ENCODE measurements at regions not wholly inside any gene's neighbourhood (a gene's known extent, or its start where the extent isn't known, plus 50 kb on each side); places are given as distances from the start of the nearest gene placed in this dataset.

DNA sequence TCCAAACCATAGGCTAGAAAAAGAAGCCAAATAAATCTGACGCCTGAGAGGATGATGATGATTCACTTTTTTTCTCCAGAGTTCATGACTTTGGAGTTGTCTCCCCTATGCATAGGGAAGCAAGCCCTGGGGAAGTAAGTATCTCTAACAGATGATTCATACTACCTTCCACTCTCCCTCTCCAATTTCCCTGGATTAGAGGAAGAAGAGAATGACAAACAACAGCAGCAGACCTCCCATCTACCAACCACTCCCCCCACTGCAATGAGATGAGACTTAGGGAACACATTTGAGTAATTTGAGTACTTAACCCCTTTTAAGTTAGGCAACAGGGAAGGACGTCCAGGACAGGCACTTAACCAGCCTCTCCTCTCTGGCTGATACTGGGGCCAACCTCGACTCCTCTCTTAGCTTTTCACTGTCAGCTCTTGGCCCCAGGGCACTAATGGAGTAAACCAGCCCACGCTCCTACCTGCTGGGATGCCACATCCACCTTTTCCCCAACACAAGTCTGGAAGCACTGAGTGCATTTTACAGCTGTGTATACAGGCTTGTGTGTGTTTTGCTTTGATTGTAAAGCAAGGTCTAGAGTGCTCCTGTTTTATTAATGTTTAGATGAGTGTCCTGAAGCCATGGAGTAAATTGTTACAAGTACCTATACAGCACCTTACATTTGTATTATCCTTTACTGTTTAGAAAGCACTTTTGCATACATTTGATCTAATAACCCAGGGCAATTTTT, 180.7 kb downstream of the PHLDA1 start:
- H3K4me3 ChIP-seq (ENCODE audit: low read depth, low read length), result no peak overlapping the region
- no peak for DNase-seq (ENCODE audit: low read depth)
- TF ChIP-seq, protein P1, sequence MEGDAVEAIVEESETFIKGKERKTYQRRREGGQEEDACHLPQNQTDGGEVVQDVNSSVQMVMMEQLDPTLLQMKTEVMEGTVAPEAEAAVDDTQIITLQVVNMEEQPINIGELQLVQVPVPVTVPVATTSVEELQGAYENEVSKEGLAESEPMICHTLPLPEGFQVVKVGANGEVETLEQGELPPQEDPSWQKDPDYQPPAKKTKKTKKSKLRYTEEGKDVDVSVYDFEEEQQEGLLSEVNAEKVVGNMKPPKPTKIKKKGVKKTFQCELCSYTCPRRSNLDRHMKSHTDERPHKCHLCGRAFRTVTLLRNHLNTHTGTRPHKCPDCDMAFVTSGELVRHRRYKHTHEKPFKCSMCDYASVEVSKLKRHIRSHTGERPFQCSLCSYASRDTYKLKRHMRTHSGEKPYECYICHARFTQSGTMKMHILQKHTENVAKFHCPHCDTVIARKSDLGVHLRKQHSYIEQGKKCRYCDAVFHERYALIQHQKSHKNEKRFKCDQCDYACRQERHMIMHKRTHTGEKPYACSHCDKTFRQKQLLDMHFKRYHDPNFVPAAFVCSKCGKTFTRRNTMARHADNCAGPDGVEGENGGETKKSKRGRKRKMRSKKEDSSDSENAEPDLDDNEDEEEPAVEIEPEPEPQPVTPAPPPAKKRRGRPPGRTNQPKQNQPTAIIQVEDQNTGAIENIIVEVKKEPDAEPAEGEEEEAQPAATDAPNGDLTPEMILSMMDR (conservative IDR thresholded peaks at IDR 0.05; ENCODE audit: low read depth, low read length), result no peak

DNA sequence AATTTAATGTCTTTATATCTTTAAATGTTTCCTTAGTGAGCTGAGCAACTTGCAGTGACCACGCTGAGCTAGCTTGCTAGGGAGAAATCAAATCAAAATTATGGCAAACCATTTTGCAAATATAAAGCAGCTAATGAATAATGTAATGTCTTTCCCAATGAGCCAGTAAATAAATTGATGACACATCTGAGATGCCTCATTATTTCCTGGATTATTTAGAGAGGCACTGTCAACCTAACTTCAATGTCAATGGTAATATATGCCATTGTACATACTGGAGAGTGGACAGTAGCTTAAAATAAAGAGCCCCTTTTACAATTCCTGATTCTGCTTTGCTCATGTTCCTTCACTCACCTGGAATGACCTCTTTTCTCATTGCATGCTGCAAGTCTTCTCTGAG, 182.6 kb downstream of the PHLDA1 start:
- TF ChIP-seq, protein P1 (conservative IDR thresholded peaks at IDR 0.05; ENCODE audit: low read depth, low read length), result no peak
- H3K4me3 ChIP-seq (ENCODE audit: low read depth, low read length), result no peak overlapping the region
- DNase-seq (ENCODE audit: low read depth), result no peak

DNA sequence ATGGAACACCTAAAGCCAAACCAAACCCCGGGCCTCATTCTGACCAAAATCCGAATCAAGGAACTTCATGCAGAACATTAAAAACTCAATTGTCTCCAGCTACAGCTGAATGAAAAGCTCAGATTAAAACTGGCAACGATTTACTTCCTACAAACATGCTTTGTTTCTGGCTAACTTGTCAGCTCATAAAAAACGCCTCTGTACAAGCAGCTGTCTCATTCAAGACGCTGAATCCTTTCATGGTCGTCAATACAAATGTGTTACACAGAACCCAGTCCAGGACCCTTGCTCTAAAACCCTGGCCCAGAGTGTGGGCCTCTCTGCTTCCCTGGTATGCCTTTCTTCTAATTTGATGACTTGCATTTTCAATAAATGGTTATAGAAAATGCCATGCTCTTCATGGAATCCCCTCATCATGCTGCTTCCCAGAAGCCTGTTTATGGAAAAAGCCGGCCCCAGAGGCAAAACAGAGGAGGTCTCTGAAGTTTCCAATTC, 183.1 kb downstream of the PHLDA1 start:
- no peak for DNase-seq (ENCODE audit: low read depth)
- TF ChIP-seq, protein P1 (conservative IDR thresholded peaks at IDR 0.05; ENCODE audit: low read depth, low read length), result no peak
- no peak overlapping the region for H3K4me3 ChIP-seq (ENCODE audit: low read depth, low read length)

DNA sequence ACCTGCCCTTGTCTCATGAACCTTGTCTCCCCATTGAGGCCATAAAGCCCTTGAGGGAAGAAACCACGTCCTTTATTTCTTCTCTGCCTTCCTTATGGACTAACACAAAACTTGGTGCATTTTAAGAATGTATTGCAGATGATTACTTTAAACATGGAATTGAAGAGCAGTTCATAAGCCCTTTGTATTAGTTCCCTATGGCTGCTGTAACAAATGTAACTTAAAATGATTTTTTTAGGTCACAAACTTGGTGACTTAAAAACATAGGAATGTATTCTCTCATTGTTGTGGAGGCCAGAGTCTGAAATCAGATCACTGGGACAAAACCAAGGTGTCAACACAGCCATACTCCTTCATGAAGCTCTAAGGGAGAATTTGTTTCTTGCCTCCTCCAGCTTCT, 185.5 kb downstream of the PHLDA1 start:
- H3K4me3 ChIP-seq (ENCODE audit: low read depth, low read length), result no peak overlapping the region
- DNase-seq (ENCODE audit: low read depth), result no peak
- TF ChIP-seq, protein P1 (conservative IDR thresholded peaks at IDR 0.05; ENCODE audit: low read depth, low read length), result no peak

DNA sequence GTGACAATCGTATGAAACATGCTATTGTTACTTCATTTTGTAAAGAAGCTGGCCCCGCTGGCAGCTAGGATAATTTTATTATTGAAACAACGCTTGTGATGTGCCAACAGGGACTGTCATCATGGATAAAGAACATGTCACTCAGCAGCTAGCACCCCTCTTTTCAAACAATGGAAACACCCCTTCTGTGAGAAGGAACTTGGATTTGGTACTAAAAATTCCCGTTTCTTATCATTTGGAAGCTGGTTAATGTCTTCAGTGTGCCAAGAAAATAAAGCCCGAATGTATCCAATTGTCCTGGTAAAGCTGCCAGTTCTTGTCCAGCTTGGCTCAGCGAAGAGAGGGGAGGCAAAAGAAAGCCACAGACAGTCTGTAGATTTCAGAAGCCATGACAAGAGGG, 186.6 kb downstream of the PHLDA1 start:
- no peak overlapping the region for H3K4me3 ChIP-seq (ENCODE audit: low read depth, low read length)
- no peak for DNase-seq (ENCODE audit: low read depth)
- TF ChIP-seq, protein P1 (conservative IDR thresholded peaks at IDR 0.05; ENCODE audit: low read depth, low read length), result no peak

DNA sequence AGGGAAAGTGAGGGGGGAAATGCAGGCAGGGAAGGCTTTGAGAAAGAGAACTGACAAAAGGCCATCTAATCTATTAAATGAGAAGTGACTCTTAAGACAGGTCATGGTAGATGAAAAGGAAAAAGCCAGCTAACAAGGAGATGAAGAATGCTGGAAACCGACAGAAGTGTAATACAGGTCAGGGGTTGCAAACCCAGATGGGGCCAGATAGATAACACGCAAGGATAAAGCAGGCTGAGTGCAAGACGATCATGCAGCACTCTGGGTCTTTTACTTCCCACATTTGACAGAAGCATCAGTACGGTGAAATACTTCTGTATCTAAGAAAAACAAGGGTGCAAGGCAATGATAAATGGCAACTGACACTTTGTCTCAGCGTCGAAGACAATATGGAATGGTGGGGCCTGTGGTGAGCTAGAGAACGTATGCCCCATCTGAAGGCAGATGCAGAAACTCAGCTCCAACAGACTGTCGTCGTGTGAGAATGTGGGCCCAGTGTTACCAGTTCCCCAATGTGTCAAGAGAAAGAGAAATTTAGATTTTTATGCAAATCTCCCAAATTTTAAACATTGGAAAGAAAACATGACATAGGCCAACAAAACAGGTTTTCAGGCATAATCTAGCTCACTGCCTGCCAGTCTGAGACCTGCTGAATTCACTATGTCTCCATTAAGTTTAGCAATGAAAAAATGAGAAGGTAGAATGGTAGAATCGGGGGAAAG, 187.4 kb downstream of the PHLDA1 start:
- TF ChIP-seq, protein P1 (conservative IDR thresholded peaks at IDR 0.05; ENCODE audit: low read depth, low read length), result no peak
- DNase-seq (ENCODE audit: low read depth), result no peak
- H3K4me3 ChIP-seq (ENCODE audit: low read depth, low read length), result no peak overlapping the region
